ENCODE measurements at regions not wholly inside any gene's neighbourhood (a gene's known extent, or its start where the extent isn't known, plus 50 kb on each side); places are given as distances from the start of the nearest gene placed in this dataset.

GRCh38 chr2:145598434-145598833 is 1078.5 kb upstream of the ZEB2 start:
- Histone ChIP-seq H3K27me3 (no peaks in the 10 kb centered on the region), H3K4me1 (no peaks in the 10 kb centered on the region), H3K36me3 (no peaks in the 10 kb centered on the region), H3K27ac (no peak overlapping the region), H3K9me3 (no peaks in the 10 kb centered on the region), H3K4me3 (no peak overlapping the region)
- no peak for DNase-seq
- TF ChIP-seq CTCF (IDR thresholded peaks at IDR 0.05) (no peak), POLR2A (IDR thresholded peaks at IDR 0.05) (no peak)
- intact Hi-C loops (cut with DNase I; ENCODE audit: low total_unique reads): no loop called here

GRCh38 chr2:145597809-145598208 is 1077.9 kb upstream of the ZEB2 start:
- intact Hi-C loops (cut with DNase I; ENCODE audit: low total_unique reads): no loop called here
- DNase-seq: no peak

GRCh38 chr2:145597006-145597405 is 1077.1 kb upstream of the ZEB2 start:
- intact Hi-C loops (cut with DNase I; ENCODE audit: low total_unique reads): no loop called here
- Histone ChIP-seq H3K4me3 (no peak overlapping the region), H3K27me3 (no peaks in the 10 kb centered on the region), H3K4me1 (no peaks in the 10 kb centered on the region), H3K27ac (no peak overlapping the region), H3K9me3 (no peaks in the 10 kb centered on the region), H3K36me3 (no peaks in the 10 kb centered on the region)
- no peak for DNase-seq
- TF ChIP-seq CTCF (IDR thresholded peaks at IDR 0.05): no peak
- no peak for TF ChIP-seq POLR2A (IDR thresholded peaks at IDR 0.05)

More at GRCh38 chr2:145597809-145598208, 1077.9 kb upstream of the ZEB2 start:
- H3K27me3 ChIP-seq: no peaks in the 10 kb centered on the region
- H3K4me3 ChIP-seq: no peak overlapping the region
- no peaks in the 10 kb centered on the region for H3K36me3 ChIP-seq
- H3K9me3 ChIP-seq: no peaks in the 10 kb centered on the region
- TF ChIP-seq CTCF (IDR thresholded peaks at IDR 0.05): no peak
- TF ChIP-seq POLR2A (IDR thresholded peaks at IDR 0.05): no peak
- no peaks in the 10 kb centered on the region for H3K4me1 ChIP-seq
- H3K27ac ChIP-seq: no peak overlapping the region

- intact Hi-C loops (cut with DNase I; ENCODE audit: low total_unique reads): no loop called here
These were observed 1076.5 kb upstream of the ZEB2 start for GRCh38 chr2:145596416-145596815.

GRCh38 chr2:145595296-145595695 is 1075.4 kb upstream of the ZEB2 start:
- no peaks in the 10 kb centered on the region for H3K9me3 ChIP-seq
- H3K4me3 ChIP-seq: no peak overlapping the region
- TF ChIP-seq CTCF (IDR thresholded peaks at IDR 0.05) (no peak), POLR2A (IDR thresholded peaks at IDR 0.05) (no peak)
- intact Hi-C loops (cut with DNase I; ENCODE audit: low total_unique reads): no loop called here
- no peak for DNase-seq
- no peaks in the 10 kb centered on the region for H3K4me1 ChIP-seq
- H3K27ac ChIP-seq: no peak overlapping the region
- no peaks in the 10 kb centered on the region for H3K27me3 ChIP-seq
- no peaks in the 10 kb centered on the region for H3K36me3 ChIP-seq

More at GRCh38 chr2:145596416-145596815, 1076.5 kb upstream of the ZEB2 start:
- Histone ChIP-seq H3K27ac (no peak overlapping the region), H3K36me3 (no peaks in the 10 kb centered on the region), H3K4me3 (no peak overlapping the region), H3K4me1 (no peaks in the 10 kb centered on the region), H3K27me3 (no peaks in the 10 kb centered on the region), H3K9me3 (no peaks in the 10 kb centered on the region)
- no peak for TF ChIP-seq CTCF (IDR thresholded peaks at IDR 0.05)
- no peak for TF ChIP-seq POLR2A (IDR thresholded peaks at IDR 0.05)
- DNase-seq: no peak

Measured in uterus (tissue), 3 donors.